Effector memory CD4-positive, alpha-beta T cell (primary cell): ENCODE measurements at regions not wholly inside any gene's neighbourhood (a gene's known extent, or its start where the extent isn't known, plus 50 kb on each side); places are given as distances from the start of the nearest gene placed in this dataset.

Experiments
- DNase-seq, 3 donors: peaks; one replicate each; pipeline ENCODE4 v3.0.0-alpha.2; 2020
- H3K27ac ChIP-seq: 2 replicates; pipeline ENCODE4 v1.7.0; 2013; ENCODE audit warnings: mild to moderate bottlenecking, low read length, moderate library complexity; ENCODE audit not compliant: insufficient read depth, poor library complexity, severe bottlenecking
- H3K27me3 ChIP-seq: replicated peaks from 2 replicates; pipeline ENCODE4 v1.7.0; 2013; ENCODE audit warnings: mild to moderate bottlenecking, low read length; ENCODE audit not compliant: insufficient read depth, control insufficient read depth, poor library complexity, severe bottlenecking
- H3K36me3 ChIP-seq: 2 replicates; pipeline ENCODE4 v1.7.0; 2013; ENCODE audit warnings: mild to moderate bottlenecking, low read length, moderate library complexity; ENCODE audit not compliant: control insufficient read depth, insufficient read depth
- H3K4me1 ChIP-seq: 2 replicates; pipeline ENCODE4 v1.7.0; 2013; ENCODE audit warnings: low read length, mild to moderate bottlenecking; ENCODE audit not compliant: control insufficient read depth, insufficient read depth, poor library complexity, severe bottlenecking
- H3K4me3 ChIP-seq: 2 replicates; pipeline ENCODE4 v1.7.0; 2013; ENCODE audit warnings: low read length, low read depth, mild to moderate bottlenecking; ENCODE audit not compliant: insufficient read depth, poor library complexity, severe bottlenecking
- H3K9me3 ChIP-seq: 2 replicates; pipeline ENCODE4 v1.7.0; 2013; ENCODE audit warnings: mild to moderate bottlenecking, low read length, moderate library complexity; ENCODE audit not compliant: control insufficient read depth

DNA sequence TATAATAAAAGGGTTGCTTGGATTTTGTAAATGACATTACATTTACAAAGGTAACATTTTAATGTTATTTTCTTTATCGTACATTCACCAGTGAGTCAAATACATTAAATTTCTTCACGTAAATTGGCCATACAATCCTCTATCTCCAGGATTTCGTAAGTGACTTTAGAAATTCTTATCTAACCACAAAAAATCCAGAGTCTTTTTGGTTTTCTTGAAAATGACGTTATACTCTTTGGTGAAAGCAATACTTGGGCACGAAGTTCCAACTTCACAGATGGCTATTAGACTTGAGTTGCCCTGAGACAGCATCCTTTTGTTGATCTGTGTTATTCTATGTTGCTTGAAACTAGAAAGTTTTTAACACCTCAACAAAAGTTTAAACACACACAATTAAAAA, 87.4 kb upstream of the CDH10 start:
- no peak overlapping the region for H3K27ac ChIP-seq
- H3K27me3 ChIP-seq = no peaks in the 10 kb centered on the region
- H3K4me3 ChIP-seq = no peak overlapping the region
- no peaks in the 10 kb centered on the region for H3K4me1 ChIP-seq
- no peaks in the 10 kb centered on the region for H3K36me3 ChIP-seq
- no peaks in the 10 kb centered on the region for H3K9me3 ChIP-seq
- no peak for DNase-seq

DNA sequence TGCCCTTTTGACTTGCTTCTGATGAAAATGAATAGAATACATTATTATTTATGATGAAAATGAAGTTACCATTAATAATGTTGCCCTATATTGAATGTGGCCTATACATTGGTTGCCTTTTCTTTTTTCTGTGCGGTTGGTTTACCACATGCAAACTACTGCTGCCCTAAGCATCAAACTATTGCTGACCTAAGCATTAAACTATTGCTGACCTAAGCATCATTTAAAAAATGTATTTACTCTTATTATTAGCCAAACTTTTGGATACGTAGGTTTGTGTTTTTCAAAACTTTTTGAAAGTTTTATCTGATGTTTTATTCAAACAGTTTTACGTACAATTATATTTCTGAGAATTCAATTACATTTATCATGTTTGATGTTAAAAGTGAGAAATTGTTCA, 76.0 kb upstream of the CDH10 start:
- no peak for DNase-seq
- Histone ChIP-seq H3K27me3 (no peaks in the 10 kb centered on the region), H3K4me3 (no peak overlapping the region), H3K36me3 (no peaks in the 10 kb centered on the region), H3K9me3 (no peaks in the 10 kb centered on the region), H3K27ac (no peak overlapping the region), H3K4me1 (no peaks in the 10 kb centered on the region)

DNA sequence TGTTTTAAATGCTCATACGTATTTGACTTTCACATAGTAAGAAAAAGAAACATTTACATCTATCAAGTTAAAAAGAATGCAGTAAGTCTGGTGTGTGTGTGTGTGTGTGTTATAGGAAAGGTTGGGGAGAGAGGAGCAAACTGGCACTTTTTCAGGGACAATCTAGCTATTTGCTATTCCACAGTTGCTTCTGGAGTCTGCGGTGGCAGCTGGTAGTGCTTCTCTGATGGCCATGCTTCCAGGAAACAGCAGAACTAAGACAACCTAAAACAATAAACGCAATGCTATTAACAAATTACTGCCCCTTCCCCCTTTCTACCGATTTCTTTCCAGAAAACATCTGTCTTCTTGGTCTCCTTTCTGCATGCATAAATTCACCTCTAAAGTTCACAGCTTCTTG, 70.0 kb upstream of the CDH10 start:
- no peaks in the 10 kb centered on the region for H3K4me1 ChIP-seq
- no peaks in the 10 kb centered on the region for H3K27me3 ChIP-seq
- DNase-seq = no peak
- no peaks in the 10 kb centered on the region for H3K36me3 ChIP-seq
- H3K9me3 ChIP-seq = no peaks in the 10 kb centered on the region
- H3K4me3 ChIP-seq = no peak overlapping the region
- H3K27ac ChIP-seq = no peak overlapping the region

DNA sequence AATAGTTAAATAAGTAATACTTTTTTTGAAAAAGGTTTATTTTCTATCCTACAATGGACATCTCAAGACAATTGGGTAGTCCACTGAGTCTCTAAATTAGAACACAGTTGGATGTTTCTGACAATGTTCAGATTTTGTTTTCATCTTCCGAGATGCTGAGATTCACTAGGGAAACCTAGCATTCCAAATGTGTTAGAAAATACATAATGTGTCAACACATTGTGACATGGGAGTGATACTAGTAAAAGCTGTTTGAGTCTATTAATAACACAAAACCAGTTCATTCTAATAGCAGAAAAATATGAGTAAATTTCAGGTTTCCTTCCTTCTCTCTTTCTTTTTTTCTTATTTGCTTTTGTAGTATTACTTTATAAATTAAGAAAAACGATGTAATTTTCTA, 68.2 kb upstream of the CDH10 start:
- Histone ChIP-seq H3K9me3 (no peaks in the 10 kb centered on the region), H3K4me3 (no peak overlapping the region), H3K27ac (no peak overlapping the region), H3K4me1 (no peaks in the 10 kb centered on the region), H3K36me3 (no peaks in the 10 kb centered on the region), H3K27me3 (no peaks in the 10 kb centered on the region)
- DNase-seq = no peak

DNA sequence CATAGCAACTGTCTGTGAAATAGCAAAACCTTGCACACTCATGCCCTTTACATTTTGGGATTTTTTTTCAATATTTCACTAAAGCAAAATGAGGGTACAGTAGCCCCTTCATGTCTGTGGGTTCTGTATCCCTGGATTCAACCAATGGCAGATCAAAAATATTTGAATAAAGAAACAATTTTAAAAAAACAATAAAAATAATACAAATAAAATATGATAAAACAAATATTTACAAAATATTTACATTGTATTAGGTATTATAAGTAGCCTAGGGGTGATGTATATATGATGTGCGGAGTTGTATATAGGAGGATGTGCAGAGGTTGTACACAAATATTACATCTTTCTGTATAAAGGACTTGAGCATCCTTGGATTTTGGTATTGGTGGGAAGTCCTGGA, 67.3 kb upstream of the CDH10 start:
- Histone ChIP-seq H3K36me3 (no peaks in the 10 kb centered on the region), H3K4me3 (no peak overlapping the region), H3K27me3 (no peaks in the 10 kb centered on the region), H3K4me1 (no peaks in the 10 kb centered on the region), H3K27ac (no peak overlapping the region), H3K9me3 (no peaks in the 10 kb centered on the region)
- no peak for DNase-seq

DNA sequence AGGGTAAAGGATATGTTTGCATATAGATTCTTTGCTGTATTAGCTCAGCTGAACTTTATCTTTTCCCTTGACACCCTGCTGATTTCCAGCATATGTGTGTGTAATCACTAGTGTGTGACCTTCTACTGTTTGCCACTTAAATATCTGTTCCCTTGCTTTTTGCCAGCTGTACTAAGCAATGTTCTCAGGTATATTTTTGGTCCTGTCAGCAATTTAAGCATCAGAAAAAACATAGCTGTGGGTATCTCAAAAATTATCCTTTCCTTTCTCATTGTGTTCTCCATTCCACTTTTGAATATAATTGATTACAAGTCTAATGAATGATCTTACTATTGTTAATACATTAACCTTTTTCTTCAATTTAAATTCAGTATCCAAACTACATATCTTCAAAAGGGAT, 59.2 kb upstream of the CDH10 start:
- H3K27ac ChIP-seq = no peak overlapping the region
- DNase-seq = no peak
- no peaks in the 10 kb centered on the region for H3K36me3 ChIP-seq
- no peaks in the 10 kb centered on the region for H3K27me3 ChIP-seq
- H3K4me1 ChIP-seq = no peaks in the 10 kb centered on the region
- H3K4me3 ChIP-seq = no peak overlapping the region
- no peaks in the 10 kb centered on the region for H3K9me3 ChIP-seq
